DND-41 (cell line): ENCODE measurements at regions not wholly inside any gene's neighbourhood (a gene's known extent, or its start where the extent isn't known, plus 50 kb on each side); places are given as distances from the start of the nearest gene placed in this dataset.

Experiments
- ATAC-seq: fragments of 200-7000 bp; cut with Tn5 transposase; 3 replicates; pipeline ENCODE4 v1.9.1; 2021; ENCODE audit warnings: low read depth; ENCODE audit not compliant: insufficient read depth
- DNase-seq: peaks from one replicate; pipeline ENCODE4 v3.0.0-alpha.2; 2020
- H2AFZ ChIP-seq: 2 replicates; pipeline ENCODE4 v1.6.0; 2012; ENCODE audit warnings: low read depth, low read length
- H3K27ac ChIP-seq: 2 replicates; pipeline ENCODE4 v1.5.1; 2012; ENCODE audit warnings: low read length, inconsistent platforms
- H3K27me3 ChIP-seq: fragments of 200-600 bp; sonication (generic); 2 replicates; pipeline ENCODE4 v1.6.0; 2012; ENCODE audit warnings: low read length, mild to moderate bottlenecking, inconsistent platforms; ENCODE audit not compliant: insufficient read depth, poor library complexity
- H3K36me3 ChIP-seq: 2 replicates; pipeline ENCODE4 v1.5.1; 2012; ENCODE audit warnings: low read length, inconsistent platforms; ENCODE audit not compliant: insufficient read depth
- H3K4me1 ChIP-seq: 2 replicates; pipeline ENCODE4 v1.5.1; 2012; ENCODE audit warnings: mild to moderate bottlenecking, low read length; ENCODE audit not compliant: insufficient read depth
- H3K4me2 ChIP-seq: 2 replicates; pipeline ENCODE4 v1.6.0; 2012; ENCODE audit warnings: mild to moderate bottlenecking, moderate library complexity, low read length, inconsistent platforms; ENCODE audit not compliant: insufficient read depth
- H3K4me3 ChIP-seq, 2 experiments: fragments of 200-600 bp in 1 of 2; shearing (Covaris generic) in 1 of 2; 2 replicates each; pipeline ENCODE4 v1.5.1; 2012 to 2016; ENCODE audit warnings: inconsistent platforms in 2 of 2, low read length in 2 of 2, mild to moderate bottlenecking in 2 of 2, low read depth in 1 of 2, moderate library complexity in 1 of 2
- H3K79me2 ChIP-seq: 2 replicates; pipeline ENCODE4 v1.6.0; 2012; ENCODE audit warnings: low read length, inconsistent platforms; ENCODE audit not compliant: insufficient read depth
- H3K9ac ChIP-seq: 2 replicates; pipeline ENCODE4 v1.6.0; 2012; ENCODE audit warnings: low read depth, mild to moderate bottlenecking, inconsistent platforms, low read length, moderate library complexity
- H3K9me3 ChIP-seq: 2 replicates; pipeline ENCODE4 v1.5.1; 2012; ENCODE audit warnings: low read length, moderate library complexity, mild to moderate bottlenecking, inconsistent platforms; ENCODE audit not compliant: insufficient read depth, severe bottlenecking
- H4K20me1 ChIP-seq: 2 replicates; pipeline ENCODE4 v1.6.0; 2012; ENCODE audit warnings: low read length; ENCODE audit not compliant: insufficient read depth
- EZH2 ChIP-seq: IDR thresholded peaks from 3 replicates; pipeline ENCODE4 v1.6.1; 2012; ENCODE audit warnings: borderline replicate concordance, low read depth, mild to moderate bottlenecking, moderate library complexity, low read length, inconsistent platforms; ENCODE audit not compliant: severe bottlenecking
- TF ChIP-seq, protein P1 (sequence below): IDR thresholded peaks from 2 replicates; pipeline ENCODE4 v1.5.1; 2012; ENCODE audit warnings: borderline replicate concordance, low read length, moderate library complexity, mild to moderate bottlenecking; ENCODE audit not compliant: poor library complexity, severe bottlenecking; ENCODE audit errors: extremely low read depth

GRCh38 chr4:84099599-84099998 lies 399.5 kb downstream of the NKX6-1 start:
- Histone ChIP-seq H3K27me3 (no peaks in the 10 kb centered on the region), H4K20me1 (no peaks in the 10 kb centered on the region), H3K4me2 (no peak overlapping the region), H3K36me3 (no peaks in the 10 kb centered on the region), H3K27ac (no peak overlapping the region), H3K79me2 (no peaks in the 10 kb centered on the region), H3K4me1 (no peaks in the 10 kb centered on the region), H3K4me3 (no peak overlapping the region), H3K9me3 (no peaks in the 10 kb centered on the region), H2AFZ (no peak overlapping the region), H3K9ac (no peak overlapping the region)
- DNase-seq (no peak), ATAC-seq (no peak)
- TF ChIP-seq, protein P1, sequence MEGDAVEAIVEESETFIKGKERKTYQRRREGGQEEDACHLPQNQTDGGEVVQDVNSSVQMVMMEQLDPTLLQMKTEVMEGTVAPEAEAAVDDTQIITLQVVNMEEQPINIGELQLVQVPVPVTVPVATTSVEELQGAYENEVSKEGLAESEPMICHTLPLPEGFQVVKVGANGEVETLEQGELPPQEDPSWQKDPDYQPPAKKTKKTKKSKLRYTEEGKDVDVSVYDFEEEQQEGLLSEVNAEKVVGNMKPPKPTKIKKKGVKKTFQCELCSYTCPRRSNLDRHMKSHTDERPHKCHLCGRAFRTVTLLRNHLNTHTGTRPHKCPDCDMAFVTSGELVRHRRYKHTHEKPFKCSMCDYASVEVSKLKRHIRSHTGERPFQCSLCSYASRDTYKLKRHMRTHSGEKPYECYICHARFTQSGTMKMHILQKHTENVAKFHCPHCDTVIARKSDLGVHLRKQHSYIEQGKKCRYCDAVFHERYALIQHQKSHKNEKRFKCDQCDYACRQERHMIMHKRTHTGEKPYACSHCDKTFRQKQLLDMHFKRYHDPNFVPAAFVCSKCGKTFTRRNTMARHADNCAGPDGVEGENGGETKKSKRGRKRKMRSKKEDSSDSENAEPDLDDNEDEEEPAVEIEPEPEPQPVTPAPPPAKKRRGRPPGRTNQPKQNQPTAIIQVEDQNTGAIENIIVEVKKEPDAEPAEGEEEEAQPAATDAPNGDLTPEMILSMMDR: no peak
- no peak for TF ChIP-seq EZH2

DNA sequence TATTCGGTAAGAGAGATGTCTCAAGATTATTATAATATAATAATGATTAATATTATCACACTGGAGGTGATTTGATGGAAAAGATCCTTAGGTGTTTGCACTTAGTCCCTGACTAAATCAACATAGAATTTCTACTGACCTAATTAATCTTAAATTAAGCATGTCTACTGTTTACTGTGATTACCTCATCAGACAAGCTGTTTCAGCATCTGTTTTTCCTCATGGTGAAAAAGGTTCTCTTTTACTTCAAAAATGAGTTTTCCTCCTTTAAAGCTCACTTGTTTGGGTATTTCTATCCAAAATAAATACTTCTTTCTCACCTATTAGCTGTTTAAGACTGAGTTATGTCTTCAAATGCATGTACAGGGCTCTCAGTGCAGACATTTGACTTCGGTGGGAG lies 407.8 kb downstream of the NKX6-1 start:
- H3K27ac ChIP-seq: no peak overlapping the region
- DNase-seq (no peak), ATAC-seq (no peak)
- H2AFZ ChIP-seq: no peak overlapping the region
- H3K27me3 ChIP-seq: no peaks in the 10 kb centered on the region
- no peak overlapping the region for H3K4me3 ChIP-seq
- no peak overlapping the region for H3K9ac ChIP-seq
- no peak overlapping the region for H3K4me2 ChIP-seq
- H4K20me1 ChIP-seq: no peaks in the 10 kb centered on the region
- no peaks in the 10 kb centered on the region for H3K79me2 ChIP-seq
- TF ChIP-seq, protein P1: no peak
- no peak for TF ChIP-seq EZH2
- H3K4me1 ChIP-seq: no peaks in the 10 kb centered on the region
- H3K36me3 ChIP-seq: no peaks in the 10 kb centered on the region
- H3K9me3 ChIP-seq: no peaks in the 10 kb centered on the region

DNA sequence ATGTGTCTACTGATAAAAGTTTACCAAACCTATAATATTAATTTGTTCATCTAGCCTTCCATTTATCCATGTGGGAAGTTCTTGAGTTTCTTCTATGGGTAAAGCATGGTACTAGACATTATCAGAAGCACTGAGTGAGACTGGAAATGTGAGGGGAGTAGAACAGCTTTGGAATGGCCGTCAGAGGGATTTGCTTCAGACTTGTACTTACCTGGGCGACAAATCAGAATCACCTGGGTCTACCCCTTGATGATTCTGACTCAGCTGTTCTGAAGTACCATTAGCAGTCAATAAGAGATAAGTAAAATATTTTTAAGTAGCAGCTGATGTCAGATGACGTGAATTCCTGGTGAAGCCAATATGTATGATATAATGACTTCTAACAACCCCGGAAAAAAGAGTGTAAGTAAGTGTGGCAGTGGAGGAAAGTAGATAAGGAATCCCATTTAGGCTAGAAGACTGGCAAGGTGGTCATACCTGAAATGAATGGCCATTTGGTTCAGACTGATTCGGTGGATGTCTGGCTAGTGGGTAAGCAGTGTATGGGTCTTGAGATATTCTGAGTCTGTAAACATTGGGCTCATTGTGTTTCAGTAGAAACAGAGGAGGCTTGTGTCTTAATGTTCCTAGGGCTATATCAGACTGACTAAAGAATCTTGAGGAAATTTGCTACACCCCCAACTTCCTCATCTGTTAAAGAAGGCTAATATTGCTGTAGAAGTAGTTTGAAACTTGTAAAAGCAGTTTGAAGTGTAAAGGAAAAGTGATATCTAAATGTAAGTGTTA lies 409.2 kb downstream of the NKX6-1 start:
- Histone ChIP-seq H3K27ac (no peak overlapping the region), H3K9ac (no peak overlapping the region), H3K4me2 (no peak overlapping the region), H3K9me3 (no peaks in the 10 kb centered on the region), H3K79me2 (no peaks in the 10 kb centered on the region), H3K27me3 (no peaks in the 10 kb centered on the region), H3K4me3 (no peak overlapping the region), H3K36me3 (no peaks in the 10 kb centered on the region), H2AFZ (no peak overlapping the region), H4K20me1 (no peaks in the 10 kb centered on the region), H3K4me1 (no peaks in the 10 kb centered on the region)
- TF ChIP-seq, protein P1: no peak
- no peak for TF ChIP-seq EZH2
- ATAC-seq (no peak), DNase-seq (no peak)

DNA sequence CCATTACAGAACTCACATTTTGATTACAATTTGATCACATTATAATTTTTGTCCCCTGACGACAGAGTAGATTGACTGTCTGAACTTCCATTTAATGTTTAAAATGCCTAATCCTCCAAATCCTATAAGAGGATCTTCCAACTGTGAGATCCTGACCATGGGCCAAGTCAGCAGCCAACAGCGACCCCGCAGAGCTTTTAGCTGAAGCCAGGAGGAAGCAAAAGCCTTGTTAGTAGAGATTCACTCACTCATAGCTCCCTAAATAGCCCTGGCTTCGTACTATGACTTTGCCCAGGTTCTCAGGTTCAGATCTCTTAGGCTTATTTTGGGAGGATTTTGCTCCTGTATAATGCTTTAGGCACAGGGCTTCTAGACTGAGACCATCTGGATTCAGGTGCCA lies 413.1 kb downstream of the NKX6-1 start:
- ATAC-seq: no peak

More for the DNA sequence above, 413.1 kb downstream of the NKX6-1 start:
- H3K27me3 ChIP-seq: no peaks in the 10 kb centered on the region
- no peak overlapping the region for H3K4me2 ChIP-seq
- H3K27ac ChIP-seq: no peak overlapping the region
- no peak overlapping the region for H2AFZ ChIP-seq
- no peak for TF ChIP-seq EZH2
- TF ChIP-seq, protein P1: no peak
- no peaks in the 10 kb centered on the region for H3K4me1 ChIP-seq
- no peak for DNase-seq
- no peaks in the 10 kb centered on the region for H3K9me3 ChIP-seq
- no peaks in the 10 kb centered on the region for H3K36me3 ChIP-seq
- no peak overlapping the region for H3K4me3 ChIP-seq
- H3K79me2 ChIP-seq: no peaks in the 10 kb centered on the region
- no peaks in the 10 kb centered on the region for H4K20me1 ChIP-seq
- no peak overlapping the region for H3K9ac ChIP-seq
